ENCODE measurements at regions not wholly inside any gene's neighbourhood (a gene's known extent, or its start where the extent isn't known, plus 50 kb on each side); places are given as distances from the start of the nearest gene placed in this dataset.

DNA sequence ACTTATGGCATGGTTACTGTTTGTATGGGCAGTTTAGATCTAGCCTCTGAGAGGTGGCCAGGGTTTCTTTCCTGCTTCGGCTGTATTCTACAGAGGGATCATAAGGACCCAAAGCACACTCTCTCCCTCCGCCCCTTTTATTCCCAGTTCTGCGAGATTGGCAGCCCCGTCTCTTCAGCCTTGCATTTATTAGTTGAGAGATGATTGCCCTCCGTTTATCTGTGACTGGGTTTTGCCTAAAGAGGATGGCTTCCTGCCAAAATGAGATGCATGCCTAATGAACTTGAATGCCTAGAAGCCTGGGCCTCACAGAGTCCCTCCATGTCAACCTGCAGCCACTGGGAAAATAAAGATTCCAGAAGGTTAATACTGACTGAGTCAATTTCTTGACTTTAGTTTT, 97.1 kb upstream of the CHL1 start:
- Mint-ChIP-seq H3K4me3 (ENCODE audit: unreplicated experiment) (no peak overlapping the region), H3K9me3 (ENCODE audit: unreplicated experiment) (peaks cover 18% of the 10 kb centered on the region), H3K27ac (ENCODE audit: unreplicated experiment) (no peak overlapping the region), H3K36me3 (ENCODE audit: low read depth, unreplicated experiment) (no peaks in the 10 kb centered on the region), H3K4me1 (ENCODE audit: unreplicated experiment) (no peaks in the 10 kb centered on the region), H3K27me3 (ENCODE audit: unreplicated experiment) (no peaks in the 10 kb centered on the region)
- no peak for DNase-seq (ENCODE audit: low spot score)
- TF ChIP-seq CTCF (IDR thresholded peaks at IDR 0.05; ENCODE audit: unreplicated experiment), result no peak

DNA sequence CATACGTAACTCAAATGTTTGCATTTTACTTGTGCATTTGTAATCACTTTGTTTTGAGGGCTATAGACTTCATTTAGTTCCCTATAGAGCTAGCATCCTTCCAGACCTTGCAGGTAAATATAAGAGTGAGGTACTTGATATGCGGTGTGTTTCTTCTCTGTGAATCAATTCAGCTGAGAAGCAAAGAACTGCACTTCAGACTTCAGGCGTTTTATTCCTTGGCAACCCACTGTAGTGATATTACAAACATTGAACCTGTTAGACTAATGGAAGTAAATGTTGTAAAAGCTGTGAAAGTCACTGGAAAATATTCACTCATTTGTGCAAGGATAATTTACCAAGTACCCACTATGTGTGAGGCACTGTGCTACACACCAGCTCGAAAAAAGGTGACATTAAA, 94.1 kb upstream of the CHL1 start:
- no peak overlapping the region for H3K4me3 Mint-ChIP-seq (ENCODE audit: unreplicated experiment)
- H3K27me3 Mint-ChIP-seq (ENCODE audit: unreplicated experiment), result no peaks in the 10 kb centered on the region
- no peak overlapping the region for H3K27ac Mint-ChIP-seq (ENCODE audit: unreplicated experiment)
- DNase-seq (ENCODE audit: low spot score), result no peak
- H3K9me3 Mint-ChIP-seq (ENCODE audit: unreplicated experiment), result peaks cover 15% of the 10 kb centered on the region
- no peaks in the 10 kb centered on the region for H3K4me1 Mint-ChIP-seq (ENCODE audit: unreplicated experiment)
- no peak for TF ChIP-seq CTCF (IDR thresholded peaks at IDR 0.05; ENCODE audit: unreplicated experiment)
- no peaks in the 10 kb centered on the region for H3K36me3 Mint-ChIP-seq (ENCODE audit: low read depth, unreplicated experiment)

- H3K9me3 Mint-ChIP-seq (ENCODE audit: unreplicated experiment), result peaks cover 11% of the 10 kb centered on the region
- no peak for TF ChIP-seq CTCF (IDR thresholded peaks at IDR 0.05; ENCODE audit: unreplicated experiment)
- H3K27me3 Mint-ChIP-seq (ENCODE audit: unreplicated experiment), result no peaks in the 10 kb centered on the region
- H3K27ac Mint-ChIP-seq (ENCODE audit: unreplicated experiment), result no peak overlapping the region
- no peaks in the 10 kb centered on the region for H3K36me3 Mint-ChIP-seq (ENCODE audit: low read depth, unreplicated experiment)
- no peak for DNase-seq (ENCODE audit: low spot score)
- no peaks in the 10 kb centered on the region for H3K4me1 Mint-ChIP-seq (ENCODE audit: unreplicated experiment)
- H3K4me3 Mint-ChIP-seq (ENCODE audit: unreplicated experiment), result no peak overlapping the region
These were observed 92.6 kb upstream of the CHL1 start for GRCh38 chr3:103991-104390.

DNA sequence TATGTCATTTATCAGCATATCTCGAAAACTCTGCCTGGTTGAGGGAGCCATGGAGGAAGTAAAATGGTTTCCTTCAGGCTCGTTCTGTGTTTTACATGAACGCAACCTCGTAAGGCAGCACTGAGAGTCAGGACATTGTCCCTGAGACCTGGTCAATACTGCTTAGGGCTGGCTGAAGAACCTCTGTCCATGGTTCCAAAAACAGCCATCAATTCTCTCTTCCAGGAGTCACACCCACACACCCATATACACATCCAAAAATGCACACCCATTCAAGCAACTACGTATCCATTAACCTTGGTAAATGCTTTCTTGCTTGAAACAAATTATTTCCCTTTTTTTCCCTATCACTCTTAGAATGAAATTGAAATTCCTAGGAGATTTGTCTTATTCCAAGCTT, 91.0 kb upstream of the CHL1 start:
- no peak for TF ChIP-seq CTCF (IDR thresholded peaks at IDR 0.05; ENCODE audit: unreplicated experiment)
- Mint-ChIP-seq H3K4me1 (ENCODE audit: unreplicated experiment) (no peaks in the 10 kb centered on the region), H3K36me3 (ENCODE audit: low read depth, unreplicated experiment) (no peaks in the 10 kb centered on the region), H3K27me3 (ENCODE audit: unreplicated experiment) (no peaks in the 10 kb centered on the region), H3K27ac (ENCODE audit: unreplicated experiment) (no peak overlapping the region), H3K4me3 (ENCODE audit: unreplicated experiment) (no peak overlapping the region), H3K9me3 (ENCODE audit: unreplicated experiment) (peaks cover 11% of the 10 kb centered on the region)
- no peak for DNase-seq (ENCODE audit: low spot score)

DNA sequence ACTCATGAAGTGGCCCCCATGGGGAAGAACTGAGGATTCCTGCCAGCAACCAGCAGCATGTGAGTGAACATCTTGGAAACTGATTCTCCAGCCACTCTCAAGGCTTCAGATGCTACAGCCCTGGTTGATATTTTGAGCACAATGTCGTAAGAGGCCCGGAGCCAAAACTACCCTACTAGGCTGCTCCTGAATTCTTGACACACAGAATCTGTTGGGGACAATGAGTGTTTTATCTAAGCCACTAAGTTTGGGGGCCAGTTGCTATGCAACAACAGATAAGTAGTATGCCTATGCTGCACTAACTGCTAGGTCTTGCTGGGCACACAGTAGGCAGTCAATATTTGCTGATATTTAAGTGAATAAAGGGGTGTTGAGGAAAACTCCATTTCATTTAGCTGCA, 89.9 kb upstream of the CHL1 start:
- peaks cover 16% of the 10 kb centered on the region for H3K9me3 Mint-ChIP-seq (ENCODE audit: unreplicated experiment)
- no peak for DNase-seq (ENCODE audit: low spot score)
- peaks cover under 1% of the 10 kb centered on the region for H3K36me3 Mint-ChIP-seq (ENCODE audit: low read depth, unreplicated experiment)
- H3K4me1 Mint-ChIP-seq (ENCODE audit: unreplicated experiment), result no peaks in the 10 kb centered on the region
- no peak overlapping the region for H3K4me3 Mint-ChIP-seq (ENCODE audit: unreplicated experiment)
- H3K27ac Mint-ChIP-seq (ENCODE audit: unreplicated experiment), result no peak overlapping the region
- H3K27me3 Mint-ChIP-seq (ENCODE audit: unreplicated experiment), result no peaks in the 10 kb centered on the region
- no peak for TF ChIP-seq CTCF (IDR thresholded peaks at IDR 0.05; ENCODE audit: unreplicated experiment)

Data from endothelial cell (in vitro differentiated cells).